ENCODE measurements at regions not wholly inside any gene's neighbourhood (a gene's known extent, or its start where the extent isn't known, plus 50 kb on each side); places are given as distances from the start of the nearest gene placed in this dataset.

DNA sequence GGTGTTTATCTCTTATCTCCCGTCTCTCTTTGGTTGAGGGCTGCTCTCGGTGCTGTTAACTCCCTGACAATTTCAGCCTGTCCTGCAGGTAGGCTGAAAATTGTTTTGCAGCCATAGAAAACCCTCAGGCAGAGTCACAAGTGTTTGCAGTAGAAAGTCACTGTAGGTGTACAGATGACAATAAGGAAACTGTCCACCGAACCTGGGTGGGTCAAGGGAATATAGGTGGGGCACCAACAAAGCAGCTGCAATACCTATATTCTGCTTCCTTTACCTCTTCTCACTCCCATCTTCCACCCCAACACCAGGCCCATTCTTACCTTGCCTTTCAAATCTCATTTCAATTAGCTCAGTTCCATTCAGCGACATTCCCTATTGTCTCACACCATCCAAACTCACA, 381.8 kb downstream of the PPP1R2C start:
- DNase-seq (ENCODE audit: extremely low read depth, low read depth) = no peak
- TF ChIP-seq, protein P1, sequence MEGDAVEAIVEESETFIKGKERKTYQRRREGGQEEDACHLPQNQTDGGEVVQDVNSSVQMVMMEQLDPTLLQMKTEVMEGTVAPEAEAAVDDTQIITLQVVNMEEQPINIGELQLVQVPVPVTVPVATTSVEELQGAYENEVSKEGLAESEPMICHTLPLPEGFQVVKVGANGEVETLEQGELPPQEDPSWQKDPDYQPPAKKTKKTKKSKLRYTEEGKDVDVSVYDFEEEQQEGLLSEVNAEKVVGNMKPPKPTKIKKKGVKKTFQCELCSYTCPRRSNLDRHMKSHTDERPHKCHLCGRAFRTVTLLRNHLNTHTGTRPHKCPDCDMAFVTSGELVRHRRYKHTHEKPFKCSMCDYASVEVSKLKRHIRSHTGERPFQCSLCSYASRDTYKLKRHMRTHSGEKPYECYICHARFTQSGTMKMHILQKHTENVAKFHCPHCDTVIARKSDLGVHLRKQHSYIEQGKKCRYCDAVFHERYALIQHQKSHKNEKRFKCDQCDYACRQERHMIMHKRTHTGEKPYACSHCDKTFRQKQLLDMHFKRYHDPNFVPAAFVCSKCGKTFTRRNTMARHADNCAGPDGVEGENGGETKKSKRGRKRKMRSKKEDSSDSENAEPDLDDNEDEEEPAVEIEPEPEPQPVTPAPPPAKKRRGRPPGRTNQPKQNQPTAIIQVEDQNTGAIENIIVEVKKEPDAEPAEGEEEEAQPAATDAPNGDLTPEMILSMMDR (IDR thresholded peaks at IDR 0.05; ENCODE audit: low read depth, low read length, missing control alignments) = no peak
- no peak overlapping the region for H3K4me3 ChIP-seq (replicated peaks; ENCODE audit: low read depth, low read length)

DNA sequence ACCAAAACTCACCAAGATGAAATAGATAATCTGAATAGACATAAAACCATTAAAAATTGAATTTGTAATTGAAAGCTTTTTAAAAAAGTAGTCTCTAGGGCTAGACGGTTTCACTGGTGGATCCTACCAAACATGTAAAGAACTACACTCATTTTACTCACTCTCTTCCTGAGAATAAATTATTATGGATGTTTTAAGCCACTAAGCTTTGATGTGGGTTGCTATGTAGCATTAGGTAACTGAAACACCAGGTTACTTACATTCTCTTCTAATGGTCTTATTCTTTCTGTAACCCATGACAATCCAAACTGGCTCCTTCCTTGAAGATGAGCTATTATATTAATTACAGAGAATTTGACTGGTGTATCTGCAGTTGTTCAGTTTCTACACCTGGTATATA, 385.1 kb downstream of the PPP1R2C start:
- DNase-seq (ENCODE audit: extremely low read depth, low read depth) = no peak
- no peak overlapping the region for H3K4me3 ChIP-seq (replicated peaks; ENCODE audit: low read depth, low read length)
- TF ChIP-seq, protein P1 (IDR thresholded peaks at IDR 0.05; ENCODE audit: low read depth, low read length, missing control alignments) = no peak

DNA sequence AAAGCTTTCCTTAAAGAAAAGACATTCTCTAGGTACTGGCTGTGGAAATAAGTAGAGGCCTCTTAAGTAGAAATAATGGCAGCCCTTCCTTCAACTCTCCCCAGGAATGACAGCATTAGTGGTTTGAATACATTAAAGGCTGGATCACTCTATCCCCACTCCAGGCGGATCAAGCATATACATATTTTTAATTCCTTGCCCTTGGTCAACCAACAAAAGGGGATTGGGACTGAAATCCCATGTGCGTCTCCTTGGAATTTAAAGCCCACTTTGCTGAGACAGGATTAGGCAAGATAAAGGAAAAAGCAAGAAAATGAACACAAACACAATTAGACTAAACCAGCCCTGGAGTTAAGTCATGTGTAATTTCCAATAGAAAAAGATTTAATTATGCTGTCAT, 391.3 kb downstream of the PPP1R2C start:
- H3K4me3 ChIP-seq (replicated peaks; ENCODE audit: low read depth, low read length) = no peak overlapping the region
- TF ChIP-seq, protein P1 (IDR thresholded peaks at IDR 0.05; ENCODE audit: low read depth, low read length, missing control alignments) = no peak

GRCh38 chrX:42385730-42386129, 392.2 kb downstream of the PPP1R2C start:
- TF ChIP-seq, protein P1 (IDR thresholded peaks at IDR 0.05; ENCODE audit: low read depth, low read length, missing control alignments) = no peak
- H3K4me3 ChIP-seq (replicated peaks; ENCODE audit: low read depth, low read length) = no peak overlapping the region
- no peak for DNase-seq (ENCODE audit: extremely low read depth, low read depth)

More for the DNA sequence above, 391.3 kb downstream of the PPP1R2C start:
- DNase-seq (ENCODE audit: extremely low read depth, low read depth) = no peak

- H3K4me3 ChIP-seq (replicated peaks; ENCODE audit: low read depth, low read length) = no peak overlapping the region
- TF ChIP-seq, protein P1 (IDR thresholded peaks at IDR 0.05; ENCODE audit: low read depth, low read length, missing control alignments) = no peak
- no peak for DNase-seq (ENCODE audit: extremely low read depth, low read depth)
These were observed 393.0 kb downstream of the PPP1R2C start for GRCh38 chrX:42384956-42385355.

GRCh38 chrX:42378857-42379256, 399.1 kb downstream of the PPP1R2C start:
- no peak for DNase-seq (ENCODE audit: extremely low read depth, low read depth)
- TF ChIP-seq, protein P1 (IDR thresholded peaks at IDR 0.05; ENCODE audit: low read depth, low read length, missing control alignments) = no peak
- no peak overlapping the region for H3K4me3 ChIP-seq (replicated peaks; ENCODE audit: low read depth, low read length)

GRCh38 chrX:42375086-42375485, 402.9 kb downstream of the PPP1R2C start:
- DNase-seq (ENCODE audit: extremely low read depth, low read depth) = no peak
- TF ChIP-seq, protein P1 (IDR thresholded peaks at IDR 0.05; ENCODE audit: low read depth, low read length, missing control alignments) = no peak
- no peak overlapping the region for H3K4me3 ChIP-seq (replicated peaks; ENCODE audit: low read depth, low read length)
